H9 (cell line): ENCODE measurements at regions not wholly inside any gene's neighbourhood (a gene's known extent, or its start where the extent isn't known, plus 50 kb on each side); places are given as distances from the start of the nearest gene placed in this dataset.

Experiments
- DNase-seq: peaks from one replicate; pipeline ENCODE4 v3.0.0-alpha.2; 2017
- H2AFZ ChIP-seq: one replicate; pipeline ENCODE4 v1.6.1; 2013; ENCODE audit warnings: mild to moderate bottlenecking, low read length, control low read depth, moderate library complexity
- H2AK5ac ChIP-seq: 2 replicates; pipeline ENCODE4 v1.6.1; 2013; ENCODE audit warnings: low read length, control low read depth, mixed read lengths; ENCODE audit not compliant: insufficient read length
- H2BK120ac ChIP-seq: one replicate; pipeline ENCODE4 v1.6.1; 2013; ENCODE audit warnings: low read depth, mild to moderate bottlenecking, low read length, control low read depth, inconsistent platforms; ENCODE audit not compliant: poor library complexity, severe bottlenecking
- H2BK12ac ChIP-seq: 2 replicates; pipeline ENCODE4 v1.6.1; 2013; ENCODE audit warnings: low read length, control low read depth, mixed read lengths, low read depth; ENCODE audit not compliant: insufficient read length
- H2BK15ac ChIP-seq: 2 replicates; pipeline ENCODE4 v1.6.1; 2013; ENCODE audit warnings: low read depth, low read length, control low read depth
- H2BK20ac ChIP-seq: one replicate; pipeline ENCODE4 v1.6.1; 2013; ENCODE audit warnings: low read depth, mild to moderate bottlenecking, low read length, control low read depth, inconsistent platforms; ENCODE audit not compliant: poor library complexity, severe bottlenecking
- H2BK5ac ChIP-seq: 2 replicates; pipeline ENCODE4 v1.6.1; 2013; ENCODE audit warnings: low read length, control low read depth, mixed read lengths; ENCODE audit not compliant: insufficient read length
- H3K14ac ChIP-seq: 2 replicates; pipeline ENCODE4 v1.6.1; 2013; ENCODE audit warnings: low read length, control low read depth; ENCODE audit not compliant: insufficient read depth
- H3K18ac ChIP-seq: 2 replicates; pipeline ENCODE4 v1.6.1; 2013; ENCODE audit warnings: low read depth, mild to moderate bottlenecking, mixed read lengths, low read length, control low read depth; ENCODE audit not compliant: insufficient read length
- H3K23ac ChIP-seq: 2 replicates; pipeline ENCODE4 v1.6.1; 2013; ENCODE audit warnings: low read length, control low read depth, mixed read lengths, low read depth; ENCODE audit not compliant: insufficient read length
- H3K23me2 ChIP-seq: 2 replicates; pipeline ENCODE4 v1.6.1; 2013; ENCODE audit warnings: low read depth, mild to moderate bottlenecking, mixed read lengths, low read length, control low read depth; ENCODE audit not compliant: insufficient read length, poor library complexity, severe bottlenecking
- H3K27ac ChIP-seq: 2 replicates; pipeline ENCODE4 v1.5.1; 2013; ENCODE audit warnings: low read length, control low read depth, mixed read lengths, low read depth; ENCODE audit not compliant: insufficient read length
- H3K27me3 ChIP-seq: 2 replicates; pipeline ENCODE4 v1.6.1; 2013; ENCODE audit warnings: low read length, control low read depth, inconsistent platforms; ENCODE audit not compliant: insufficient read depth
- H3K4ac ChIP-seq: 2 replicates; pipeline ENCODE4 v1.6.1; 2013; ENCODE audit warnings: low read depth, mild to moderate bottlenecking, control low read depth, inconsistent platforms, low read length, moderate library complexity
- H3K4me1 ChIP-seq: 2 replicates; pipeline ENCODE4 v1.6.1; 2013; ENCODE audit warnings: low read length, control low read depth, inconsistent platforms; ENCODE audit not compliant: insufficient read depth
- H3K4me2 ChIP-seq: 2 replicates; pipeline ENCODE4 v1.6.1; 2013; ENCODE audit warnings: low read length, control low read depth, mixed read lengths; ENCODE audit not compliant: insufficient read length, insufficient read depth
- H3K56ac ChIP-seq: 2 replicates; pipeline ENCODE4 v1.6.1; 2013; ENCODE audit warnings: low read depth, mild to moderate bottlenecking, mixed read lengths, low read length, control low read depth; ENCODE audit not compliant: insufficient read length
- H3K79me1 ChIP-seq: 2 replicates; pipeline ENCODE4 v1.6.1; 2013; ENCODE audit warnings: low read depth, mild to moderate bottlenecking, moderate library complexity, low read length, control low read depth, inconsistent platforms; ENCODE audit not compliant: insufficient read depth, poor library complexity, severe bottlenecking
- H3K79me2 ChIP-seq: 2 replicates; pipeline ENCODE4 v1.6.1; 2013; ENCODE audit warnings: low read length, control low read depth, inconsistent platforms; ENCODE audit not compliant: insufficient read depth
- H3K9ac ChIP-seq: 2 replicates; pipeline ENCODE4 v1.6.1; 2013; ENCODE audit warnings: low read length, control low read depth, mixed read lengths; ENCODE audit not compliant: insufficient read length; ENCODE audit errors: extremely low read depth
- H3K9me3 ChIP-seq: one replicate; pipeline ENCODE4 v1.6.1; 2013; ENCODE audit warnings: low read depth, low read length, inconsistent platforms; ENCODE audit not compliant: control insufficient read depth
- H3T11ph ChIP-seq: one replicate; pipeline ENCODE4 v1.6.1; 2013; ENCODE audit warnings: mild to moderate bottlenecking, low read length, control low read depth, inconsistent platforms
- H4K20me1 ChIP-seq: one replicate; pipeline ENCODE4 v1.6.1; 2013; ENCODE audit not compliant: control insufficient read depth, insufficient read length, insufficient read depth
- H4K5ac ChIP-seq: 2 replicates; pipeline ENCODE4 v1.6.1; 2013; ENCODE audit warnings: low read depth, mild to moderate bottlenecking, mixed read lengths, low read length, control low read depth; ENCODE audit not compliant: insufficient read length
- H4K8ac ChIP-seq: replicated peaks from 2 replicates; pipeline ENCODE4 v1.6.1; 2013; ENCODE audit warnings: low read length, control low read depth, mixed read lengths, low read depth; ENCODE audit not compliant: insufficient read length
- H4K91ac ChIP-seq: 2 replicates; pipeline ENCODE4 v1.6.1; 2013; ENCODE audit warnings: low read depth, mild to moderate bottlenecking, moderate library complexity, mixed read lengths, low read length, control low read depth; ENCODE audit not compliant: insufficient read length
- H3K27ac Mint-ChIP-seq, 3 experiments: 2 replicates in 2 of 3; 3 replicates in 1 of 3; pipeline ENCODE4 v1.8.0; 2020 to 2021; ENCODE audit warnings: mixed read lengths in 3 of 3, mild to moderate bottlenecking in 1 of 3, moderate library complexity in 1 of 3
- H3K27me3 Mint-ChIP-seq: 2 replicates; pipeline ENCODE4 v1.8.0; 2021; ENCODE audit warnings: low read depth, mild to moderate bottlenecking, moderate library complexity, mixed read lengths
- H3K36me3 Mint-ChIP-seq, 3 experiments: 2 replicates in 2 of 3; 3 replicates in 1 of 3; pipeline ENCODE4 v1.8.0; 2020 to 2021; ENCODE audit warnings: low read depth in 3 of 3, mixed read lengths in 3 of 3; ENCODE audit not compliant: insufficient read depth in 1 of 3
- H3K4me1 Mint-ChIP-seq, 2 experiments: 2 replicates each; pipeline ENCODE4 v1.8.0; 2020; ENCODE audit warnings: mixed read lengths in 2 of 2
- H3K4me3 Mint-ChIP-seq, 2 experiments: 2 replicates in 1 of 2; 3 replicates in 1 of 2; pipeline ENCODE4 v1.8.0; 2020 to 2021; ENCODE audit warnings: mild to moderate bottlenecking in 2 of 2, mixed read lengths in 2 of 2, moderate library complexity in 1 of 2
- H3K9me3 Mint-ChIP-seq, 2 experiments: 2 replicates in 1 of 2; 3 replicates in 1 of 2; pipeline ENCODE4 v1.8.0; 2020; ENCODE audit warnings: mild to moderate bottlenecking in 2 of 2, mixed read lengths in 2 of 2, moderate library complexity in 1 of 2
- CTCF ChIP-seq: fragments of 200-600 bp; sonication (generic); conservative IDR thresholded peaks from 3 replicates; pipeline ENCODE4 v1.8.0; 2021; ENCODE audit warnings: antibody characterized with exemption, mild to moderate bottlenecking
- WGBS: extraction: QIAGEN DNeasy Blood & Tissue Kit; methylation state at CpG from one replicate; pipeline ENCODE4 v1.1.7; 2013; ENCODE audit warnings: missing lambda C conversion rate, low lambda C conversion rate, mixed read lengths; ENCODE audit not compliant: insufficient read length; ENCODE audit errors: extremely low coverage; 5-methylcytosine and 5-hydroxymethylcytosine counted together

- no peak for DNase-seq
- Histone ChIP-seq H3K27me3 (no peaks in the 10 kb centered on the region), H3K23me2 (no peaks in the 10 kb centered on the region), H2AK5ac (no peak overlapping the region), H4K20me1 (no peaks in the 10 kb centered on the region), H3K79me1 (no peaks in the 10 kb centered on the region), H2BK20ac (no peak overlapping the region), H3K9ac (no peak overlapping the region), H4K5ac (no peak overlapping the region), H3K4me2 (no peak overlapping the region), H3K27ac (no peak overlapping the region), H2BK5ac (no peak overlapping the region), H3K56ac (no peak overlapping the region), H3K23ac (no peak overlapping the region), H3K4me1 (no peaks in the 10 kb centered on the region), H3K14ac (no peak overlapping the region), H2BK12ac (no peak overlapping the region), H3T11ph (no peak overlapping the region), H3K18ac (no peak overlapping the region), H4K8ac (no peak overlapping the region), H3K79me2 (no peaks in the 10 kb centered on the region), H2BK15ac (no peak overlapping the region), H2AFZ (no peak overlapping the region), H3K4ac (no peak overlapping the region), H2BK120ac (no peak overlapping the region), H4K91ac (no peak overlapping the region), H3K9me3 (no peaks in the 10 kb centered on the region)
- peaks cover 17 to 18% of the 10 kb centered on the region in 2 experiments for H3K9me3 Mint-ChIP-seq
- H3K27ac Mint-ChIP-seq = no peak overlapping the region
- peaks cover 8 to 17% (median 12%) of the 10 kb centered on the region in 3 experiments; a peak in 6 of 7 replicates for H3K36me3 Mint-ChIP-seq
- H3K4me1 Mint-ChIP-seq = peaks cover 0 to 3% of the 10 kb centered on the region in 2 experiments; a peak in 1 of 4 replicates
- no peaks in the 10 kb centered on the region; the same call in 1 of the 2 replicates for H3K27me3 Mint-ChIP-seq
- no peak for TF ChIP-seq CTCF
- no CpG with 5 or more reads among the region's 1 CpG for WGBS
- H3K4me3 Mint-ChIP-seq = no peak overlapping the region
These were observed 295.6 kb downstream of the NR2F1-AS1 start for GRCh38 chr5:93285461-93285860.
